ENCODE measurements at regions not wholly inside any gene's neighbourhood (a gene's known extent, or its start where the extent isn't known, plus 50 kb on each side); places are given as distances from the start of the nearest gene placed in this dataset.

DNA sequence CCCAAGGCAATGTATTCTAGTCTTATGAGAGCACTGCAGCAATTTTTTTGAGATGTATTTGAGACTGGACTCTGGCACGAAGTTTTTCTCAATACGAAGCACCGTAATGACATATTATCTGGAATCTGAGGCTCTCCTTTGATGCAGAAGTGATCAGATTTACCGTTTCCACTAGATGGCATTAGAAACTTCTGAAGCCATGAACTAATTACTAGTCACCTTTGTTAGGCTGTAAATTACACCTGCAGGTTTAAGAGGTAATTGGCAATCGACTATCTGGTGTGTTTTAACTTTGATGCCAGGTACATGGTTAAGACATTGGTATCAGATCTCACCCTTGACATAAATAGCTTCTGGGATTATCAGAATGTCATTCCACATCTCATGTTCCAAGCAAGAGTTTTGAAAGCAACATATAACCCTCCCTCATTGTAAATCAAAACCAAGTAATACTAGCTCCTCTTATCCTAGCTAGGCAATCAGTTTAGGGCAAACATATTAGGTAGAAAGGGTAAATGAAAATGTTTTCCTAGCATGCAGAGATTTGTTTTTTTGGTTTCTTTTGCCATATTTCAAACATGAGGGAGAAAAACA is 254.6 kb upstream of the SPRED2 start:
- no peak for ATAC-seq (replicated peaks in 6 of 8)
- no peak overlapping the region for H3K27ac ChIP-seq
- in situ Hi-C loops (cut with MboI; ENCODE audit: low pct_unique_long_range_greater_than_20kb in 2 of 9, low sequenced_read_pairs in 9 of 9, unreplicated experiment in 9 of 9) = no loop called here
- 7 to 100% (median 60%) methylated on average over 2 to 5 of the region's 5 CpGs; no CpG with 5 or more reads in 2 of the 10 experiments for WGBS, 10 experiments
- peaks cover 11 to 18% of the 10 kb centered on the region in 2 donors for H3K4me1 ChIP-seq (replicated peaks in 1 of 2)
- no peak overlapping the region for H3K4me3 ChIP-seq

DNA sequence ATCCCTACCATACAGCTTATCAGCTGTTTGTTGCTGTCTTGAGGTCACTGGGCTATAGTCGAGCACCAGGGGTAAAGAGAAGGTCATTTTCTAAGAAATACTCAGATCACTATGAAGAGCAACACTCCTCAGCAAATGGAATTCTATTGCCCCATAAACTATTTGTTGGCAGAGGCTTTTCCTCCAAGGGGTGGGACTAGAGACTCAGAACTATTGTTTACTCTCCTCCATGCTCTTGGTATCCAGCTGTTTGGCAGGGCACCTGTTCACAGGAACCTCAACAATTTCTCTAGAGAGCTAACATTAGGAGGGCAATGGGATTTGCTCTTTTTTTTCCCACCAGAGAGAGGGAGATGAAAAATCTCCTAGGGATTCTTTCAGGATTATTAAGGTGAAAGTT is 249.1 kb upstream of the SPRED2 start:
- H3K27ac ChIP-seq = no peak overlapping the region
- ATAC-seq (replicated peaks in 6 of 8) = no peak
- no peak overlapping the region for H3K4me3 ChIP-seq
- peaks cover 0 to 7% of the 10 kb centered on the region in 2 donors for H3K4me1 ChIP-seq (replicated peaks in 1 of 2)
- WGBS, 10 experiments = 0 to 100% (median 69%) methylated on average over 1 of the region's 1 CpG; no CpG with 5 or more reads in 4 of the 10 experiments
- in situ Hi-C loops (cut with MboI; ENCODE audit: low pct_unique_long_range_greater_than_20kb in 2 of 9, low sequenced_read_pairs in 9 of 9, unreplicated experiment in 9 of 9) = no loop called here

- 22 to 83% (median 70%) methylated on average over 1 to 4 of the region's 5 CpGs; no CpG with 5 or more reads in 3 of the 10 experiments for WGBS, 10 experiments
- no peak overlapping the region for H3K4me3 ChIP-seq
- in situ Hi-C loops (cut with MboI; ENCODE audit: low pct_unique_long_range_greater_than_20kb in 2 of 9, low sequenced_read_pairs in 9 of 9, unreplicated experiment in 9 of 9) = no loop called here
- H3K4me1 ChIP-seq (replicated peaks in 1 of 2) = peaks cover 0 to 7% of the 10 kb centered on the region in 2 donors
- no peak overlapping the region for H3K27ac ChIP-seq
- ATAC-seq (replicated peaks in 6 of 8) = peak in 7 of 8 experiments; percentile 48 to 87 (median 59)
These were observed 246.5 kb upstream of the SPRED2 start for GRCh38 chr2:65678779-65679391.

DNA sequence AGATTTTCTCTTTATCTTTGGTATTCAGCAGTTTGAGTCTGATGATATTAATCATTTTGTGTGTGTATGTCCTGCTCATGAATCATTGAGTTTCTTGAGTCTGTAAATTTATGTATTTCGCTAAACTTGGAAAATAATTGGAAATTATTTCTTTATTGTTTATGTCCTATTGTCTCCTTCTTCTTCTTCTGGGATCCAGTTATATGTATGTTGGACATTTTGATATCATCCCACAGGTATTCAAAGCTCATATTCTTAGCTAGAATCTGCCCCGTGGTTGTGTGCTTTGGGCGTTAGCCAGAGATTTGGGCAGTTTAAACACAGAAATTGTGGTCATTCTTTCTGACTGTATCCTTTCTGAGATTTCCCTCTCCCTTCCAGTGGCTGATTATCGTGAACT is 243.0 kb upstream of the SPRED2 start:
- ATAC-seq (replicated peaks in 6 of 8) = no peak
- in situ Hi-C loops (cut with MboI; ENCODE audit: low pct_unique_long_range_greater_than_20kb in 2 of 9, low sequenced_read_pairs in 9 of 9, unreplicated experiment in 9 of 9) = no loop called here
- H3K4me3 ChIP-seq = no peak overlapping the region
- WGBS, 10 experiments = 0 to 94% (median 85%) methylated on average over 1 to 4 of the region's 4 CpGs
- H3K4me1 ChIP-seq (replicated peaks in 1 of 2) = peaks cover 0 to 7% of the 10 kb centered on the region in 2 donors
- H3K27ac ChIP-seq = no peak overlapping the region

DNA sequence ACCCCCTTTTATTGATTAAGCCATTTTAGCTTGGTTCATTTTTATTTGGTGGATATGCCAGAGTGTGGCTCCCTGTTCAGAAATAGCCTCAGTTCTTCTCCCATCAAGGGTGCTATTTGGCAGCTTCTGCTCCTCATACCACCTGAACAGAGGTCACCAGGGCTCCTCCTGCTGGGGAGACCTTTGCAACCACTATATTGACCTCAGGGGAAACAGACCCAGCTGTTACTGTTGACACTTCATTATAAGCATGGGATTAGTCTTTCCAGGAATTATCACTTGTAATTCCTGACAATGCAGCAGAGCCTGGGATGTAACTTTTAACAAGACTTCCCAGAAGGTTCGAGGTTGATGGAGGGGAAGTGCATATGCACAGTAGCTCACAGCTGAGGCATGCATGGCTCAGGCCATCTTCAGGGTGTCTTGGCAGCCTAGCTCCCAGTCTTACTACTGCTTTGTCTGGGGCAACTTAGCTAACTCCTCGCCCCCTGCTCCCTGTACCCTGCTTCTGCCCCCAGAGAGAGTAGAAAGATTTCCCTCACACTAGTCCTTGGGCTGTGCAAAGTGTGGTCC is 239.4 kb upstream of the SPRED2 start:
- Histone ChIP-seq H3K4me3 (no peak overlapping the region), H3K4me1 (replicated peaks in 1 of 2) (no peaks in the 10 kb centered on the region), H3K27ac (no peak overlapping the region)
- 43 to 80% (median 56%) methylated on average over 1 to 2 of the region's 2 CpGs; no CpG with 5 or more reads in 6 of the 10 experiments for WGBS, 10 experiments
- ATAC-seq (replicated peaks in 6 of 8) = peak in 3 of 8 experiments; percentile 57 to 96 (median 95)
- in situ Hi-C loops (cut with MboI; ENCODE audit: low pct_unique_long_range_greater_than_20kb in 2 of 9, low sequenced_read_pairs in 9 of 9, unreplicated experiment in 9 of 9) = no loop called here

GRCh38 chr2:65669574-65669973 is 237.2 kb upstream of the SPRED2 start:
- H3K4me3 ChIP-seq = no peak overlapping the region
- no peak for ATAC-seq (replicated peaks in 6 of 8)
- no peak overlapping the region for H3K27ac ChIP-seq
- 0 to 100% (median 71%) methylated on average over 1 to 2 of the region's 2 CpGs; no CpG with 5 or more reads in 4 of the 10 experiments for WGBS, 10 experiments
- peaks cover 0 to 2% of the 10 kb centered on the region in 2 donors for H3K4me1 ChIP-seq (replicated peaks in 1 of 2)
- in situ Hi-C loops (cut with MboI; ENCODE audit: low pct_unique_long_range_greater_than_20kb in 2 of 9, low sequenced_read_pairs in 9 of 9, unreplicated experiment in 9 of 9) = no loop called here

DNA sequence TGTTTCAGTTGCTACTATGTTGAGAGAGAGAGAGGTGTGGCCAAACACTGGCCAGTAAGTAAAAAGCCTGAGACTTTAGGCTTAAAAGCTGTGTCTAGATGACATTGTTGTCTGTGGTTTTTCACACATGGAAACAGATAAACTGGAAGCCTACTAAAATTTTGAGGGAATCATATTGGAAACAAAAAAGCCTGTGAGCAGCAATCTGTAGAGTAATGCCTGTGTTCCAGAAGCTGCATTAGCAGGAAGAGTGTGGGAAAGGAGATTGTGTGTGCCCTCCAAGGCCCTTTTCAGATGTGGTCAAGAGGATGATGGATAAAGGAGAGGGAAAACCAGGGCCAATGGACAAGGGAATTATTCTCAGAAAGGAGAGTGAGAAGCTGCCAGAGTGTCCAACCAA is 236.3 kb upstream of the SPRED2 start:
- ATAC-seq (replicated peaks in 6 of 8) = no peak
- Histone ChIP-seq H3K4me1 (replicated peaks in 1 of 2) (peaks cover 0 to 2% of the 10 kb centered on the region in 2 donors), H3K4me3 (no peak overlapping the region), H3K27ac (no peak overlapping the region)
- in situ Hi-C loops (cut with MboI; ENCODE audit: low pct_unique_long_range_greater_than_20kb in 2 of 9, low sequenced_read_pairs in 9 of 9, unreplicated experiment in 9 of 9) = no loop called here

DNA sequence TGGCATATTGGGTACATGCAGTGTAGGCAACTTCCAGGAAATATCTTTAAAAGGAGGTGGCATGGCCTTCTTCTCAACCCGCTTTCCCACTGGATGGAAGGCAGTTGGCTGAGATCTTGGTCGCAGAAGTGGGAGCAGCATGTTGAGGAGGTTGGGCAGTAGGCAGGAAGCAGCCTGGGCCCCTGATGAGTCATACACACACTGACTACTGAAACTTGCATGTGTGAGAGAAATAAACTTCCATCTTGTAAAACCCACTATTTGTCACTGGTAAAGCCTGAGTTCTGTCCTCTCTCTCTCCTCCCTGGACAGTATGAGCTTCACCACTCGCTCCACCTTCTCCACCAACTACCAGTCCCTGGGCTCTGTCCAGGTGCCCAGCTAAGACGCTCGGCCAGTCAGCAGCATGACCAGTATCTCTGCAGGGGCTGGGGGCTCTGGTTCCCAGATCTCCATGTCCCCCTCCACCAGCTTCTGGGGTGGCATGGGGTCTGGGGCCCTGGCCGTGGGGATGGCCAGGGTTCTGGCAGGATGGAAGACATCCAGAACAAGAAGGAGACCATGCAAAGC is 233.8 kb upstream of the SPRED2 start:
- 44 to 100% (median 100%) methylated on average over 1 to 5 of the region's 6 CpGs; no CpG with 5 or more reads in 3 of the 10 experiments for whole genome bisulfite sequencing, 10 experiments
- H3K27ac ChIP-seq = no peak overlapping the region
- H3K4me3 ChIP-seq = no peak overlapping the region
- ATAC-seq (replicated peaks in 6 of 8) = peak in 5 of 8 experiments; percentile 6 to 58 (median 26)
- in situ Hi-C loops (cut with MboI; ENCODE audit: low pct_unique_long_range_greater_than_20kb in 2 of 9, low sequenced_read_pairs in 9 of 9, unreplicated experiment in 9 of 9) = no loop called here
- peaks cover 2 to 17% of the 10 kb centered on the region in 2 donors for H3K4me1 ChIP-seq (replicated peaks in 1 of 2)

- WGBS, 10 experiments = 55 to 93% (median 83%) methylated on average over 1 to 2 of the region's 2 CpGs
- H3K4me3 ChIP-seq = no peak overlapping the region
- peaks cover 2 to 19% of the 10 kb centered on the region in 2 donors for H3K4me1 ChIP-seq (replicated peaks in 1 of 2)
- in situ Hi-C loops (cut with MboI; ENCODE audit: low pct_unique_long_range_greater_than_20kb in 2 of 9, low sequenced_read_pairs in 9 of 9, unreplicated experiment in 9 of 9) = no loop called here
- no peak for ATAC-seq (replicated peaks in 6 of 8)
- H3K27ac ChIP-seq = no peak overlapping the region
These were observed 232.5 kb upstream of the SPRED2 start for GRCh38 chr2:65664931-65665330.

GRCh38 chr2:65663831-65664407 is 231.5 kb upstream of the SPRED2 start:
- H3K4me1 ChIP-seq (replicated peaks in 1 of 2) = peaks cover 2 to 19% of the 10 kb centered on the region in 2 donors
- no peak for ATAC-seq (replicated peaks in 6 of 8)
- H3K27ac ChIP-seq = no peak overlapping the region
- in situ Hi-C loops (cut with MboI; ENCODE audit: low pct_unique_long_range_greater_than_20kb in 2 of 9, low sequenced_read_pairs in 9 of 9, unreplicated experiment in 9 of 9) = no loop called here
- 40 to 100% (median 81%) methylated on average over 1 to 6 of the region's 6 CpGs for WGBS, 10 experiments
- H3K4me3 ChIP-seq = no peak overlapping the region

- Histone ChIP-seq H3K27ac (no peak overlapping the region), H3K4me3 (no peak overlapping the region), H3K4me1 (replicated peaks in 1 of 2) (peaks cover 2 to 19% of the 10 kb centered on the region in 2 donors)
- ATAC-seq (replicated peaks in 6 of 8) = peak; percentile 65 to 98 (median 96)
- 31 to 89% (median 68%) methylated on average over 6 to 16 of the region's 17 CpGs; no CpG with 5 or more reads in 2 of the 10 experiments for whole genome bisulfite sequencing, 10 experiments
- in situ Hi-C loops (cut with MboI; ENCODE audit: low pct_unique_long_range_greater_than_20kb in 2 of 9, low sequenced_read_pairs in 9 of 9, unreplicated experiment in 9 of 9) = no loop called here
These were observed 230.4 kb upstream of the SPRED2 start for GRCh38 chr2:65662654-65663432.

DNA sequence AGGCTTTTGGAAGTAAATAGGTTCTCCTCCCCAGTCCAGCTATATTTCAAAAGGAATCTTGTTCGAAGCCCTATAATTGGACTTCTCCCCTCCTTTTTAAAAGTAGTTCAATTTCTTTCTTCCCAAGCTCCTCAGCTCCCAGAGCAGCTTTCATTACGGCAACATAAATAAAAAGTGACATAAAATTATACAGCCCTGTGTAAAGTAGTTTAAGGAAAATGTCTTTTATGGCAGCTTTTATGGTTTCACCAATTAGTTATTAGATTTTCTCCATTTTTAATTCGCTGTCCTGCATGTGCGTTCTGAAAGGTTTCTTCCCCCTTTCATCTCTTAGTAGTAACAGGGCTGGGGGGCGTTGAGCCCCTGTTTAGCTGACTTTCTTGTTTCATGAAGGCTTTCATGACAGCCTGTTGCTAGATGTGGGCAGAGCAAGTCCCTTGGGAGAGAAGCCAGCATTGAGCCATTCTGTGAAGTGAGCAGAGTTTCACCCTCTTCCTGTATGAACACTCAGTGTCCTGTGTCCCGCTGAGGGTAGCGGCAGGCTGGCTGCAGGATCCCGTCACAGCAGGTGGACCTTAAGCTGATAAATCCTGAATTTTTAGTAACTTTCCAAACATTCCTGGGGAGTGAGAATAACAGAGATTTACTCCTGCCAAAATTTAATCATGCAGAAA is 229.7 kb upstream of the SPRED2 start:
- no peak overlapping the region for H3K27ac ChIP-seq
- WGBS, 10 experiments = 47 to 97% (median 75%) methylated on average over 2 to 8 of the region's 8 CpGs
- in situ Hi-C loops (cut with MboI; ENCODE audit: low pct_unique_long_range_greater_than_20kb in 2 of 9, low sequenced_read_pairs in 9 of 9, unreplicated experiment in 9 of 9) = no loop called here
- no peak overlapping the region for H3K4me3 ChIP-seq
- peaks cover 2 to 19% of the 10 kb centered on the region in 2 donors for H3K4me1 ChIP-seq (replicated peaks in 1 of 2)
- ATAC-seq (replicated peaks in 6 of 8) = peak; percentile 18 to 64 (median 55)

All from motor neuron (in vitro differentiated cells).